ENCODE measurements at regions not wholly inside any gene's neighbourhood (a gene's known extent, or its start where the extent isn't known, plus 50 kb on each side); places are given as distances from the start of the nearest gene placed in this dataset.
A peak's percentile ranks its signal among the peaks of the same experiment; 100 is the strongest.

DNA sequence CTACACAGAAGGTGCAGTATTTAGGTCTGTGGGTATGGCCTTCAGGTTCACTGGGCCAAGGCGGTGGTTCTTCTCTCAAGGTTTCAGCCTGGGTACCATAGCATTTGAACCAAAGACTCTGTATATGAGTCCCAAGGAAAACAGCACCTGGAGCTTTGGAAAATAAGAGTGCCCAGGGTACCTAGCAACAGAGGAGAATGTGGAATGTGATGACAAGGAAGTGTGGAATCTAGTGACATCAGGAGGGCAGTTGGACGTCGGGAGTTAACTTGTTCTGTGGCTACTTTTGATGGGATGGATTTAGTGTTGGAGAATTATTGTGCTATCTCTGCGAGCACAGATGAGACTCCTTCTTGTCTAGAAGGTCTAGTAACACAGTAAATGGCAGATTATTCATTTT, 201.2 kb downstream of the NOL4 start:
- Mint-ChIP-seq H3K27ac (no peak overlapping the region), H3K36me3 (no peaks in the 10 kb centered on the region), H3K27me3 (ENCODE audit: low read depth) (no peaks in the 10 kb centered on the region), H3K9me3 (no peaks in the 10 kb centered on the region), H3K4me3 (no peak overlapping the region), H3K4me1 (no peaks in the 10 kb centered on the region)
- TF ChIP-seq, protein P1, sequence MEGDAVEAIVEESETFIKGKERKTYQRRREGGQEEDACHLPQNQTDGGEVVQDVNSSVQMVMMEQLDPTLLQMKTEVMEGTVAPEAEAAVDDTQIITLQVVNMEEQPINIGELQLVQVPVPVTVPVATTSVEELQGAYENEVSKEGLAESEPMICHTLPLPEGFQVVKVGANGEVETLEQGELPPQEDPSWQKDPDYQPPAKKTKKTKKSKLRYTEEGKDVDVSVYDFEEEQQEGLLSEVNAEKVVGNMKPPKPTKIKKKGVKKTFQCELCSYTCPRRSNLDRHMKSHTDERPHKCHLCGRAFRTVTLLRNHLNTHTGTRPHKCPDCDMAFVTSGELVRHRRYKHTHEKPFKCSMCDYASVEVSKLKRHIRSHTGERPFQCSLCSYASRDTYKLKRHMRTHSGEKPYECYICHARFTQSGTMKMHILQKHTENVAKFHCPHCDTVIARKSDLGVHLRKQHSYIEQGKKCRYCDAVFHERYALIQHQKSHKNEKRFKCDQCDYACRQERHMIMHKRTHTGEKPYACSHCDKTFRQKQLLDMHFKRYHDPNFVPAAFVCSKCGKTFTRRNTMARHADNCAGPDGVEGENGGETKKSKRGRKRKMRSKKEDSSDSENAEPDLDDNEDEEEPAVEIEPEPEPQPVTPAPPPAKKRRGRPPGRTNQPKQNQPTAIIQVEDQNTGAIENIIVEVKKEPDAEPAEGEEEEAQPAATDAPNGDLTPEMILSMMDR (IDR thresholded peaks at IDR 0.05), result no peak
- TF ChIP-seq EMX1 (CRISPR knock-in tag; IDR thresholded peaks at IDR 0.05) (no peak), ESRRA (CRISPR knock-in tag; IDR thresholded peaks at IDR 0.05; ENCODE audit: borderline replicate concordance) (no peak), ZBTB43 (CRISPR knock-in tag; IDR thresholded peaks at IDR 0.05) (no peak), OVOL2 (CRISPR knock-in tag; IDR thresholded peaks at IDR 0.05; ENCODE audit: borderline replicate concordance) (no peak), ZBTB21 (CRISPR knock-in tag; IDR thresholded peaks at IDR 0.05; ENCODE audit: borderline replicate concordance) (no peak), KAT7 (CRISPR knock-in tag; IDR thresholded peaks at IDR 0.05; ENCODE audit: borderline replicate concordance) (no peak), GTF2I (CRISPR knock-in tag; conservative IDR thresholded peaks at IDR 0.05) (no peak), JUN (CRISPR knock-in tag; IDR thresholded peaks at IDR 0.05) (no peak)
- TF ChIP-seq, protein P2, sequence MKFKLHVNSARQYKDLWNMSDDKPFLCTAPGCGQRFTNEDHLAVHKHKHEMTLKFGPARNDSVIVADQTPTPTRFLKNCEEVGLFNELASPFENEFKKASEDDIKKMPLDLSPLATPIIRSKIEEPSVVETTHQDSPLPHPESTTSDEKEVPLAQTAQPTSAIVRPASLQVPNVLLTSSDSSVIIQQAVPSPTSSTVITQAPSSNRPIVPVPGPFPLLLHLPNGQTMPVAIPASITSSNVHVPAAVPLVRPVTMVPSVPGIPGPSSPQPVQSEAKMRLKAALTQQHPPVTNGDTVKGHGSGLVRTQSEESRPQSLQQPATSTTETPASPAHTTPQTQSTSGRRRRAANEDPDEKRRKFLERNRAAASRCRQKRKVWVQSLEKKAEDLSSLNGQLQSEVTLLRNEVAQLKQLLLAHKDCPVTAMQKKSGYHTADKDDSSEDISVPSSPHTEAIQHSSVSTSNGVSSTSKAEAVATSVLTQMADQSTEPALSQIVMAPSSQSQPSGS (CRISPR knock-in tag; IDR thresholded peaks at IDR 0.05; ENCODE audit: borderline replicate concordance, low read depth), result no peak
- DNase-seq (ENCODE audit: low spot score) (no peak), ATAC-seq (peak; percentile 75)
- POLR2A ChIA-PET, result no interaction called here
- CTCF ChIA-PET, result no interaction called here

DNA sequence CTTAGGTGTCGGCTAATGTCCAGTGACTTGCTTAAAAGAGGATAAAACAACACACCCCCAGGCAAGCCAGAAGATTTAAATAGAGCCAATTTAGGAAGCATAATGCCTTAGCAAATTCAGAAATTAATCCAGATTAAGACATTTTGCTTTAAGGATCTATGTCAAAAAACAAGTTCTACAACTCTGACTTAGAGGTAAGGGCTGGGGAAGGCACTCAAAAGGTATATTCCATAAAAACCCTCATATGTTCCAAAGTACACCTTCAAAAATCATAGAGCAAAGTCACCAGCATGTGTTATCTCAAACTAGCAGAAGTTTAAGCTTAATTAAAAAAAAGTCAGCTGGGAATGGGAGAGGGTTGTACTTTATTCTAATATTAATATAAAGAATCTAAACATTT, 206.4 kb downstream of the NOL4 start:
- no peak for ATAC-seq
- no peak overlapping the region for H3K27ac Mint-ChIP-seq
- no peaks in the 10 kb centered on the region for H3K36me3 Mint-ChIP-seq
- DNase-seq (ENCODE audit: low spot score), result no peak
- no peaks in the 10 kb centered on the region for H3K4me1 Mint-ChIP-seq
- no peaks in the 10 kb centered on the region for H3K9me3 Mint-ChIP-seq
- ChIA-PET CTCF (no interaction called here), POLR2A (no interaction called here)
- no peaks in the 10 kb centered on the region for H3K27me3 Mint-ChIP-seq (ENCODE audit: low read depth)
- no peak overlapping the region for H3K4me3 Mint-ChIP-seq
- TF ChIP-seq IRF2 (CRISPR knock-in tag; IDR thresholded peaks at IDR 0.05; ENCODE audit: borderline replicate concordance, low read depth), result no peak
- no peak for TF ChIP-seq ZBTB43 (CRISPR knock-in tag; IDR thresholded peaks at IDR 0.05)
- no peak for TF ChIP-seq MYBL2 (CRISPR knock-in tag; IDR thresholded peaks at IDR 0.05)
- no peak for TF ChIP-seq KAT7 (CRISPR knock-in tag; IDR thresholded peaks at IDR 0.05; ENCODE audit: borderline replicate concordance)
- no peak for TF ChIP-seq GABPB1 (CRISPR knock-in tag; IDR thresholded peaks at IDR 0.05)
- no peak for TF ChIP-seq MLX (CRISPR knock-in tag; IDR thresholded peaks at IDR 0.05)
- TF ChIP-seq ETV6 (CRISPR knock-in tag; IDR thresholded peaks at IDR 0.05), result no peak
- TF ChIP-seq NFE2L1 (CRISPR knock-in tag; IDR thresholded peaks at IDR 0.05), result no peak
- no peak for TF ChIP-seq STAT6 (CRISPR knock-in tag; conservative IDR thresholded peaks at IDR 0.05; ENCODE audit: low read depth)
- no peak for TF ChIP-seq NR1H2 (CRISPR knock-in tag; IDR thresholded peaks at IDR 0.05)
- TF ChIP-seq SMAD4 (CRISPR knock-in tag; IDR thresholded peaks at IDR 0.05), result no peak
- no peak for TF ChIP-seq SMAD3 (CRISPR knock-in tag; IDR thresholded peaks at IDR 0.05; ENCODE audit: borderline replicate concordance)
- TF ChIP-seq NR3C1 (CRISPR knock-in tag; conservative IDR thresholded peaks at IDR 0.05; ENCODE audit: low read depth), result no peak
- no peak for TF ChIP-seq ZBTB21 (CRISPR knock-in tag; IDR thresholded peaks at IDR 0.05; ENCODE audit: borderline replicate concordance)
- TF ChIP-seq ZNF317 (CRISPR knock-in tag; IDR thresholded peaks at IDR 0.05; ENCODE audit: borderline replicate concordance, low read depth), result no peak
- TF ChIP-seq ERG (CRISPR knock-in tag; IDR thresholded peaks at IDR 0.05), result no peak
- TF ChIP-seq, protein P3, sequence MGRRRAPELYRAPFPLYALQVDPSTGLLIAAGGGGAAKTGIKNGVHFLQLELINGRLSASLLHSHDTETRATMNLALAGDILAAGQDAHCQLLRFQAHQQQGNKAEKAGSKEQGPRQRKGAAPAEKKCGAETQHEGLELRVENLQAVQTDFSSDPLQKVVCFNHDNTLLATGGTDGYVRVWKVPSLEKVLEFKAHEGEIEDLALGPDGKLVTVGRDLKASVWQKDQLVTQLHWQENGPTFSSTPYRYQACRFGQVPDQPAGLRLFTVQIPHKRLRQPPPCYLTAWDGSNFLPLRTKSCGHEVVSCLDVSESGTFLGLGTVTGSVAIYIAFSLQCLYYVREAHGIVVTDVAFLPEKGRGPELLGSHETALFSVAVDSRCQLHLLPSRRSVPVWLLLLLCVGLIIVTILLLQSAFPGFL (CRISPR knock-in tag; IDR thresholded peaks at IDR 0.05; ENCODE audit: borderline replicate concordance), result no peak

Data from WTC11 (cell line).